Fibroblast of lung (primary cell): ENCODE measurements at regions not wholly inside any gene's neighbourhood (a gene's known extent, or its start where the extent isn't known, plus 50 kb on each side); places are given as distances from the start of the nearest gene placed in this dataset.
"Not testable (repeated sequence)": the region's sequence is repeated elsewhere in the genome, so short reads cannot be mapped to it uniquely, and the experiment has no call there.

Source experiments
- DNase-seq, 2 donors: peaks; one replicate each; pipeline versions ENCODE4 v3.0.0 to v3.0.0-alpha.2; 2010; ENCODE audit warnings: low read depth in 2 of 2
- H2AFZ ChIP-seq: 2 replicates; pipeline ENCODE4 v1.5.1; 2012; ENCODE audit warnings: low read length, control low read depth, inconsistent platforms
- H3K27ac ChIP-seq: 2 replicates; pipeline ENCODE4 v1.5.1; 2011; ENCODE audit warnings: low read length, control low read depth; ENCODE audit not compliant: insufficient read depth
- H3K27me3 ChIP-seq: 2 replicates; pipeline ENCODE4 v1.5.1; 2011; ENCODE audit warnings: mild to moderate bottlenecking, low read length; ENCODE audit not compliant: control insufficient read depth, insufficient read depth
- H3K36me3 ChIP-seq: 2 replicates; pipeline ENCODE4 v1.5.1; 2011; ENCODE audit warnings: low read length; ENCODE audit not compliant: control insufficient read depth, insufficient read depth
- H3K4me1 ChIP-seq: 2 replicates; pipeline ENCODE4 v1.5.1; 2011; ENCODE audit warnings: low read length; ENCODE audit not compliant: control insufficient read depth, insufficient read depth; ENCODE audit errors: extremely low read depth
- H3K4me2 ChIP-seq: 2 replicates; pipeline ENCODE4 v1.5.1; 2011; ENCODE audit warnings: low read length, control low read depth; ENCODE audit not compliant: insufficient read depth; ENCODE audit errors: extremely low read depth
- H3K4me3 ChIP-seq, 4 experiments: fragments of 200-600 bp in 1 of 4; sonication (generic) in 1 of 4; replicated peaks in 1 of 4; 2 replicates each; pipeline ENCODE4 v1.5.1; 2011 to 2016; ENCODE audit warnings: low read length in 4 of 4, low read depth in 3 of 4, mild to moderate bottlenecking in 3 of 4, control low read depth in 2 of 4, inconsistent platforms in 1 of 4, mixed read lengths in 1 of 4; ENCODE audit not compliant: insufficient read depth in 1 of 4; ENCODE audit errors: control extremely low read depth in 1 of 4
- H3K79me2 ChIP-seq: 2 replicates; pipeline ENCODE4 v1.5.1; 2012; ENCODE audit warnings: mild to moderate bottlenecking, low read length, inconsistent platforms; ENCODE audit not compliant: control insufficient read depth, insufficient read depth
- H3K9ac ChIP-seq: 2 replicates; pipeline ENCODE4 v1.5.1; 2011; ENCODE audit warnings: mild to moderate bottlenecking, low read length, control low read depth; ENCODE audit not compliant: insufficient read depth
- H3K9me3 ChIP-seq: 2 replicates; pipeline ENCODE4 v1.5.1; 2012; ENCODE audit warnings: low read depth, low read length; ENCODE audit not compliant: control insufficient read depth, insufficient read depth
- H4K20me1 ChIP-seq: 2 replicates; pipeline ENCODE4 v1.5.1; 2011; ENCODE audit warnings: low read length; ENCODE audit not compliant: control insufficient read depth, insufficient read depth; ENCODE audit errors: extremely low read depth
- EZH2 ChIP-seq: IDR thresholded peaks from 2 replicates; pipeline ENCODE4 v1.5.1; 2012; ENCODE audit warnings: low read length, control low read depth, mild to moderate bottlenecking; ENCODE audit errors: missing control alignments
- TF ChIP-seq, protein P1 (sequence below), 2 donors: IDR thresholded peaks in 1 of 2; conservative IDR thresholded peaks in 1 of 2; 1 replicate in 1 of 2; 2 replicates in 1 of 2; pipeline ENCODE4 v1.5.1; 2011 to 2012; ENCODE audit warnings: low read length in 2 of 2, control low read depth in 1 of 2, inconsistent platforms in 1 of 2, low read depth in 1 of 2, mild to moderate bottlenecking in 1 of 2

- no peak overlapping the region for H3K4me3 ChIP-seq
- H3K79me2 ChIP-seq: no peaks in the 10 kb centered on the region
- no peak for TF ChIP-seq EZH2
- TF ChIP-seq, protein P1, sequence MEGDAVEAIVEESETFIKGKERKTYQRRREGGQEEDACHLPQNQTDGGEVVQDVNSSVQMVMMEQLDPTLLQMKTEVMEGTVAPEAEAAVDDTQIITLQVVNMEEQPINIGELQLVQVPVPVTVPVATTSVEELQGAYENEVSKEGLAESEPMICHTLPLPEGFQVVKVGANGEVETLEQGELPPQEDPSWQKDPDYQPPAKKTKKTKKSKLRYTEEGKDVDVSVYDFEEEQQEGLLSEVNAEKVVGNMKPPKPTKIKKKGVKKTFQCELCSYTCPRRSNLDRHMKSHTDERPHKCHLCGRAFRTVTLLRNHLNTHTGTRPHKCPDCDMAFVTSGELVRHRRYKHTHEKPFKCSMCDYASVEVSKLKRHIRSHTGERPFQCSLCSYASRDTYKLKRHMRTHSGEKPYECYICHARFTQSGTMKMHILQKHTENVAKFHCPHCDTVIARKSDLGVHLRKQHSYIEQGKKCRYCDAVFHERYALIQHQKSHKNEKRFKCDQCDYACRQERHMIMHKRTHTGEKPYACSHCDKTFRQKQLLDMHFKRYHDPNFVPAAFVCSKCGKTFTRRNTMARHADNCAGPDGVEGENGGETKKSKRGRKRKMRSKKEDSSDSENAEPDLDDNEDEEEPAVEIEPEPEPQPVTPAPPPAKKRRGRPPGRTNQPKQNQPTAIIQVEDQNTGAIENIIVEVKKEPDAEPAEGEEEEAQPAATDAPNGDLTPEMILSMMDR (conservative IDR thresholded peaks at IDR 0.05 in 1 of 2, IDR thresholded peaks at IDR 0.05 in 1 of 2; ENCODE audit: low read depth in 1 of 2, low read length in 2 of 2): no peak
- no peaks in the 10 kb centered on the region for H3K36me3 ChIP-seq
- H3K4me1 ChIP-seq: no peaks in the 10 kb centered on the region
- H3K9ac ChIP-seq: no peak overlapping the region
- no peaks in the 10 kb centered on the region for H3K27me3 ChIP-seq
- H3K9me3 ChIP-seq: no peaks in the 10 kb centered on the region
- no peak for DNase-seq
- no peak overlapping the region for H3K27ac ChIP-seq
- no peak overlapping the region for H2AFZ ChIP-seq
- no peak overlapping the region for H3K4me2 ChIP-seq
- no peaks in the 10 kb centered on the region for H4K20me1 ChIP-seq
These were observed 851.5 kb upstream of the COBL start for GRCh38 chr7:52168085-52168484.

- Histone ChIP-seq H3K4me1 (no peaks in the 10 kb centered on the region), H3K4me2 (no peak overlapping the region), H3K27ac (no peak overlapping the region), H3K9ac (no peak overlapping the region), H2AFZ (no peak overlapping the region), H3K9me3 (no peaks in the 10 kb centered on the region), H3K27me3 (no peaks in the 10 kb centered on the region), H3K4me3 (no peak overlapping the region), H4K20me1 (no peaks in the 10 kb centered on the region), H3K79me2 (no peaks in the 10 kb centered on the region), H3K36me3 (no peaks in the 10 kb centered on the region)
- TF ChIP-seq EZH2: no peak
- TF ChIP-seq, protein P1 (conservative IDR thresholded peaks at IDR 0.05 in 1 of 2, IDR thresholded peaks at IDR 0.05 in 1 of 2; ENCODE audit: low read depth in 1 of 2, low read length in 2 of 2): no peak
- DNase-seq: no peak
These were observed 846.7 kb upstream of the COBL start for GRCh38 chr7:52163311-52163710.

DNA sequence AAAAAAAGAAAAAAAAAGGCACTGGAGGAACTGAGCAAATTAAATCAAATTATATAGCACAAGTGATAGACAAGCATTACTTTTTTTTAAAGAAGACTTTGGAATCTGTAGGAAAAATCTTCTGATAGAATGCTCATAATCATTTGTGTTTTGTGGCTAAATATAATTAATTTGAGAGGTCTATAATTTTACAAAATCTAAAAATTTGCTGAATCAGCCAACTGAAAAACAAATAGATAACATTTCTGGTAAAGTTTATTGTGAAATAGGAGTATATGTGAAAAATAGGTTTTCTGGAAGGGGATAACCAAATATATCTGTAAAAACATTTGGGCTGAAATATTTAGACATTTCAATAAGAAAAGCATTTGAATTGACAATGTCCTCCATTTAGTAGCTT lies 844.9 kb upstream of the COBL start:
- no peak overlapping the region for H3K27ac ChIP-seq
- no peak overlapping the region for H3K4me3 ChIP-seq
- H3K27me3 ChIP-seq: no peaks in the 10 kb centered on the region
- no peak for TF ChIP-seq EZH2
- TF ChIP-seq, protein P1 (conservative IDR thresholded peaks at IDR 0.05 in 1 of 2, IDR thresholded peaks at IDR 0.05 in 1 of 2; ENCODE audit: low read depth in 1 of 2, low read length in 2 of 2): no peak
- H4K20me1 ChIP-seq: no peaks in the 10 kb centered on the region
- H3K9ac ChIP-seq: no peak overlapping the region
- no peaks in the 10 kb centered on the region for H3K79me2 ChIP-seq
- H2AFZ ChIP-seq: no peak overlapping the region
- no peaks in the 10 kb centered on the region for H3K9me3 ChIP-seq
- no peaks in the 10 kb centered on the region for H3K36me3 ChIP-seq
- no peak for DNase-seq
- no peaks in the 10 kb centered on the region for H3K4me1 ChIP-seq
- H3K4me2 ChIP-seq: no peak overlapping the region

- H3K4me2 ChIP-seq, H3K36me3 ChIP-seq, H3K9ac ChIP-seq, DNase-seq, H3K79me2 ChIP-seq, H3K4me1 ChIP-seq, H3K27ac ChIP-seq, H2AFZ ChIP-seq, H4K20me1 ChIP-seq, H3K4me3 ChIP-seq, H3K27me3 ChIP-seq, H3K9me3 ChIP-seq: not testable (repeated sequence)
These were observed 842.8 kb upstream of the COBL start for GRCh38 chr7:52159421-52159820.
